ENCODE measurements at regions not wholly inside any gene's neighbourhood (a gene's known extent, or its start where the extent isn't known, plus 50 kb on each side); places are given as distances from the start of the nearest gene placed in this dataset.

DNA sequence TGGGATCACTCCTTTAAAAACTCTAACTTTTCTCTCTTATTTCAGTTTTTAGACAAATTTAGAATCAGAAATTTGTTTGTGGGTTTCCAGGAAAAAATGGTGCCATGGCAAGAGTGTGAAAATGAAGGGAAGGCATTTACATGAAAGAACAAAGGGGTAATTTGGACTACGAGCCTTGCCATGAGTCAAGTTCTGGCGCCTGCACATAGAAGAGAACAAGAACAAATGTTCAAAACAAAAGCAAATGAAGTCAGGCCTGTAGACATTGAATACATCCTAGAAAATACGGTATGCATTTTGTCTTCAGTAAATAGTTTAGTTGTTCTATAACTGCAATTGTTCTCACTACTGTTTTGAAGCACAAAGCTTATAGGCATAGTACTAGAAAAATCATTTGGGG, 1390.5 kb downstream of the EFNB2 start:
- WGBS, 2 donors = 69 to 75% methylated on average over 3 of the region's 3 CpGs
- ATAC-seq = no peak
- Histone ChIP-seq H3K27me3 (no peaks in the 10 kb centered on the region), H3K4me3 (no peak overlapping the region), H3K36me3 (replicated peaks in 1 of 2; ENCODE audit: insufficient read depth in 1 of 2, low read depth in 2 of 2) (no peaks in the 10 kb centered on the region), H3K27ac (no peak overlapping the region), H3K4me1 (no peaks in the 10 kb centered on the region), H3K9me3 (no peaks in the 10 kb centered on the region)
- DNase-seq = no peak
- intact Hi-C loops (cut with DNase I) = no loop called here
- no peak for TF ChIP-seq POLR2A (IDR thresholded peaks at IDR 0.05)
- TF ChIP-seq, protein P1, sequence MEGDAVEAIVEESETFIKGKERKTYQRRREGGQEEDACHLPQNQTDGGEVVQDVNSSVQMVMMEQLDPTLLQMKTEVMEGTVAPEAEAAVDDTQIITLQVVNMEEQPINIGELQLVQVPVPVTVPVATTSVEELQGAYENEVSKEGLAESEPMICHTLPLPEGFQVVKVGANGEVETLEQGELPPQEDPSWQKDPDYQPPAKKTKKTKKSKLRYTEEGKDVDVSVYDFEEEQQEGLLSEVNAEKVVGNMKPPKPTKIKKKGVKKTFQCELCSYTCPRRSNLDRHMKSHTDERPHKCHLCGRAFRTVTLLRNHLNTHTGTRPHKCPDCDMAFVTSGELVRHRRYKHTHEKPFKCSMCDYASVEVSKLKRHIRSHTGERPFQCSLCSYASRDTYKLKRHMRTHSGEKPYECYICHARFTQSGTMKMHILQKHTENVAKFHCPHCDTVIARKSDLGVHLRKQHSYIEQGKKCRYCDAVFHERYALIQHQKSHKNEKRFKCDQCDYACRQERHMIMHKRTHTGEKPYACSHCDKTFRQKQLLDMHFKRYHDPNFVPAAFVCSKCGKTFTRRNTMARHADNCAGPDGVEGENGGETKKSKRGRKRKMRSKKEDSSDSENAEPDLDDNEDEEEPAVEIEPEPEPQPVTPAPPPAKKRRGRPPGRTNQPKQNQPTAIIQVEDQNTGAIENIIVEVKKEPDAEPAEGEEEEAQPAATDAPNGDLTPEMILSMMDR (IDR thresholded peaks at IDR 0.05) = no peak

DNA sequence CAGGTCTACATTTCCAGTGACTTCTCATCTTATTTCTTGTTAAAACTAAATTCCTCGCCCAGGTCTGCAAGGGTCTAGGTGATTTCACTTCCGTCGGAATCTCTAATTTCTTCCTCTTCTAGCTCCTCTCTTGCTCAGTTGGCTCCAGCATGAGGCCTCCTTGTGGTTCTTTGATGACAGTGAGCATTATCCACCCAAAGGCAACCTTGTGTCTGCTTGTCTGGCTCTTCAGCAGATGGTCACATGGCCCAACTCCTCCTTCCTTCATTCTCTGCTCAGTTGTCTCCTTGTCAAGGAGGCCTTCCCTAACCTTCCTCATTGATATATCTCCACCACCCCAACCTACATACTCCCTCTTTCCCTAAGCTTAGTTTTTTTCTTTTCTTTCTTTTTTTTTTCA, 1391.4 kb downstream of the EFNB2 start:
- intact Hi-C loops (cut with DNase I) = no loop called here
- WGBS, 2 donors = 77 to 90% methylated on average over 3 of the region's 3 CpGs

DNA sequence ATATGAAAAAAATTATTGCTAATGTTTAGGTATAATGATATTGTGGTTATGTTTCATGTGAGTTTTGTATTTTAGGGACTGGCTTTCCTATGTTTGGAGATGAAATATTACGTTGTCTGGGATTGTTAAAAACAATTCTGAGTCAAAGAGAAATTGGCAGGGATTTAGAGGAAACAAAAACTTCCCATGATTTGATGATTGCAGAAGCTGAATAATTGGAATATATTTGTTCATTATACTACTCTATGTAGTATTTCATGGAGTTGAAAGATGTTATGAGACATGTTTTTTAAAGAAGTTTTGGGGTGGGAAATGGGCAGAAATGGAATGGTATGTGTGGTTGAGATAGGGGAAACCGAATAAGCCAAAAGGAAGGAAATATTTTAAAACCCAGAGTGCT, 1392.9 kb downstream of the EFNB2 start:
- Histone ChIP-seq H3K4me3 (no peak overlapping the region), H3K27me3 (no peaks in the 10 kb centered on the region), H3K4me1 (no peaks in the 10 kb centered on the region), H3K36me3 (replicated peaks in 1 of 2; ENCODE audit: insufficient read depth in 1 of 2, low read depth in 2 of 2) (no peaks in the 10 kb centered on the region), H3K27ac (no peak overlapping the region), H3K9me3 (no peaks in the 10 kb centered on the region)
- DNase-seq (no peak), ATAC-seq (no peak)
- TF ChIP-seq, protein P1 (IDR thresholded peaks at IDR 0.05) = no peak
- no peak for TF ChIP-seq POLR2A (IDR thresholded peaks at IDR 0.05)
- 31 to 37% methylated on average over 2 of the region's 2 CpGs for WGBS, 2 donors
- intact Hi-C loops (cut with DNase I) = no loop called here

More for the DNA sequence above, 1391.4 kb downstream of the EFNB2 start:
- Histone ChIP-seq H3K27me3 (no peaks in the 10 kb centered on the region), H3K4me1 (no peaks in the 10 kb centered on the region), H3K27ac (no peak overlapping the region), H3K4me3 (no peak overlapping the region), H3K36me3 (replicated peaks in 1 of 2; ENCODE audit: insufficient read depth in 1 of 2, low read depth in 2 of 2) (no peaks in the 10 kb centered on the region), H3K9me3 (no peaks in the 10 kb centered on the region)
- DNase-seq (no peak), ATAC-seq (no peak)
- TF ChIP-seq, protein P1 (IDR thresholded peaks at IDR 0.05) = no peak
- no peak for TF ChIP-seq POLR2A (IDR thresholded peaks at IDR 0.05)

DNA sequence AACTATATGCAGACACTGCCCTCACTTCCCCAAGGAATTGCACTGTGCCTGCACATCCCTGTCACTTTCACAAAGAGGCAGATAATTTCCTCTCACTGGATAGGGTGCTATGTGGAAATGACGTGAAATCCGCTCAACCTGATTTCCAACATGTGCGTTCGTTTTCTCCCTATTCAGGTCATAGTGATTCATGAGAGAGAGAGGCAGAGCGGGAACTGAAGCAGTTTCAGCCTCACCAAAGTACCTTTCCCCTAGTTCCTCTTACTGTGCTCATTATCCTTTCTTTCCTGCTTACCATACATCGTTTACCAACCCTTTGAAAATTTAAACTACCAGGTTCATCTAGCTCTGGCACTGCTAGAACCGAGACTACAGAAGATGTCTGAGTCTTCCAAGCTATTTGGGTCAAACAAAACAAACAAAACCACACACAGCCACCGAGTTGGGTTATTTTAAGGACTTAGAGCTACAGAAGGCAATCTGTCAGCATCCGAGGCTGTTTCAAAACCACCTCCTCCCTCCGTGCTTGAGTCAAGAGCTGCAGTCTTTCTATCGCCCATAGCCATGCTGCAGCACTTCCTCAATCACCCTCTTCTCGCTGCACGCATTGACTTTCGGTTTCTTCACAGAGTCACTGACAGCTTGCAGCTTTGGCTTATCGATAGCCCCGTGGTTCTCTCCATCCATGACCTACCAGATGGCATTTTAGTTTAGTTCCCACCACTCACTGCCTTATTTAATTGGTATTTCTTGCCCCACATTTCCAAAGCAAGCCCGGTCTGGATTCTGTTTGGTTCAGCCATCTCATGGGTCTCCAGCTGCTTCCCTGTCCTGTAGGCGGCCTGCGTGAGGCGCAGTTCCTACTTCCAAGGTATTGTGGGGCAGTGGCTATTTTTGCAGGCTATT, 1395.8 kb downstream of the EFNB2 start:
- peak in 3 of 4 donors; percentile 25 to 40 (median 38) for DNase-seq
- WGBS, 2 donors = 56 to 67% methylated on average over 20 of the region's 20 CpGs
- peak overlapping the region in 1 of 2 donors; percentile 4 for H3K4me3 ChIP-seq
- peak; percentile 63 for ATAC-seq
- TF ChIP-seq, protein P1 (IDR thresholded peaks at IDR 0.05) = peak in 2 of 7 experiments; percentile 9 to 15
- TF ChIP-seq POLR2A (IDR thresholded peaks at IDR 0.05) = no peak
- no peaks in the 10 kb centered on the region for H3K9me3 ChIP-seq
- H3K27ac ChIP-seq = peak overlapping the region in 2 of 4 donors; percentile 41 to 61
- H3K4me1 ChIP-seq = no peaks in the 10 kb centered on the region
- intact Hi-C loops (cut with DNase I) = no loop called here
- H3K27me3 ChIP-seq = no peaks in the 10 kb centered on the region
- H3K36me3 ChIP-seq (replicated peaks in 1 of 2; ENCODE audit: insufficient read depth in 1 of 2, low read depth in 2 of 2) = no peaks in the 10 kb centered on the region

DNA sequence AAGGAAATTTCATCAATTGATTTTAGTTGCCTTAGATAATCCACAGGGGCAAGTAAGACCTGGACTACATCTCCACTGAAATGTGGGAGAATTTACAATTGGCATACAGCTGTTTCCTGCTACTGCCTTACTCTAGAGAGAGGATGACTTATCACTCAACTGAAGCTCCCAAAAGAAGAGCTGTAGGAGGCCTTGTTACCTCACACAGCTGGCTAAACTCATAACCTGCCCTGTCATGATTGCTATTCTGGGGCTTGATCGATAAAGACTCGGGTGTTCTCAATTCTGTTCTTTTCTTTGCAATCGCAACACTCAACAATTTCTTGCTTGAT, 1396.4 kb downstream of the EFNB2 start:
- Histone ChIP-seq H3K4me1 (no peaks in the 10 kb centered on the region), H3K27me3 (no peaks in the 10 kb centered on the region), H3K27ac (no peak overlapping the region), H3K9me3 (no peaks in the 10 kb centered on the region), H3K4me3 (no peak overlapping the region), H3K36me3 (replicated peaks in 1 of 2; ENCODE audit: insufficient read depth in 1 of 2, low read depth in 2 of 2) (no peaks in the 10 kb centered on the region)
- ATAC-seq (no peak), DNase-seq (no peak)
- no peak for TF ChIP-seq POLR2A (IDR thresholded peaks at IDR 0.05)
- TF ChIP-seq, protein P1 (IDR thresholded peaks at IDR 0.05) = no peak
- intact Hi-C loops (cut with DNase I) = no loop called here
- WGBS, 2 donors = 62 to 83% methylated on average over 3 of the region's 3 CpGs
